Heart right ventricle (tissue), 16 donors: ENCODE measurements at regions not wholly inside any gene's neighbourhood (a gene's known extent, or its start where the extent isn't known, plus 50 kb on each side); places are given as distances from the start of the nearest gene placed in this dataset.

ENCODE experiments used
- ATAC-seq, 8 donors: fragments of 200-7000 bp; cut with Tn5 transposase; one replicate each; pipeline ENCODE4 v1.9.1; 2020; ENCODE audit warnings: mild to moderate bottlenecking in 8 of 8, moderate library complexity in 8 of 8, moderate number of reproducible peaks in 1 of 8
- DNase-seq, 2 donors: peaks; one replicate each; pipeline ENCODE4 v3.0.0-alpha.2; 2020
- H3K27ac ChIP-seq, 10 donors: fragments of 200-600 bp; sonication (generic) in 2 of 10; one replicate each; pipeline versions ENCODE4 v1.5.0 to v1.8.0; 2020 to 2022; ENCODE audit warnings: mild to moderate bottlenecking in 3 of 10
- H3K27me3 ChIP-seq, 7 donors: fragments of 200-600 bp; one replicate each; pipeline ENCODE4 v1.8.0; 2021 to 2022; ENCODE audit warnings: mild to moderate bottlenecking in 2 of 7
- H3K36me3 ChIP-seq, 9 donors: fragments of 200-600 bp; sonication (generic) in 1 of 9; one replicate each; pipeline versions ENCODE4 v1.5.0 to v1.8.0; 2020 to 2022; ENCODE audit warnings: mild to moderate bottlenecking in 2 of 9
- H3K4me1 ChIP-seq, 9 donors: fragments of 200-600 bp; sonication (generic) in 1 of 9; one replicate each; pipeline versions ENCODE4 v1.5.0 to v1.8.0; 2020 to 2022; ENCODE audit warnings: mild to moderate bottlenecking in 4 of 9
- H3K4me3 ChIP-seq, 10 donors: fragments of 200-600 bp; sonication (generic) in 2 of 10; one replicate each; pipeline versions ENCODE4 v1.5.0 to v1.8.0; 2020 to 2022; ENCODE audit warnings: mild to moderate bottlenecking in 7 of 10, moderate library complexity in 2 of 10
- H3K9me3 ChIP-seq, 11 donors: fragments of 200-600 bp in 10 of 11; sonication (generic) in 2 of 11; one replicate each; pipeline versions ENCODE4 v1.5.0 to v1.8.0; 2013 to 2022; ENCODE audit warnings: mild to moderate bottlenecking in 2 of 11, control low read depth in 1 of 11, moderate library complexity in 1 of 11
- CTCF ChIP-seq, 9 donors: fragments of 200-600 bp; sonication (generic) in 2 of 9; IDR thresholded peaks; one replicate each; pipeline versions ENCODE4 v1.5.0 to v1.8.0; 2021 to 2022; ENCODE audit warnings: antibody characterized with exemption in 9 of 9, mild to moderate bottlenecking in 5 of 9, moderate library complexity in 1 of 9
- WGBS, 2 donors: extraction: QIAGEN DNeasy Blood & Tissue Kit; methylation state at CpG; one replicate each; pipeline ENCODE4 v1.1.7; 2013; ENCODE audit warnings: inconsistent platforms in 1 of 2; 5-methylcytosine and 5-hydroxymethylcytosine counted together
- intact Hi-C, 10 donors: fragments of 100-400 bp; cut with DNase I; formaldehyde crosslinking; loops; one replicate each; pipeline versions ENCODE4 v1.11.1 to v1.14.2; 2022
- donor health status: Arrhythmogenic right ventricular cardiomyopathy.
- donor health status: ischemic (EF 13 %, LVEDD 7.1; RV severe dilation, severe dysfunction).
- donor health status: healthy with polysubstance abuse.
- donor health status: DM: no; HTN: yes; CAD: no.
- donor health status: DM: no; HTN: no; CAD: no.
- donor health status: ischemic (EF 25% LVEDD 6.9; RV normal size, moderate dysfunction).
- donor health status: ischemic (EF 25% LVEDD 5.7; RV mildly dilated, moderate dysfunction).
- donor health status: healthy.
- donor health status: DM: yes; HTN: yes; CAD: no.
- donor health status: Ischemic cardiomyopathy.
- donor health status: ischemic (EF 35%, LVEDD 5.7; RV mildly dilated, moderate dysfunction).
- donor health status: nonischemic (EF 11% LVEDD 7.7; RV severe dilation, severe dysfunction).
- donor health status: DM: yes; HTN: yes; CAD: no.
- donor health status: PGD.
- donor health status: ischemic (EF 29% LVEDD 5.4; RV normal size, mild dysfunction).
- donor health status: nonischemic (EF 23%, LVEDD 6.1; RV moderate dilation, normal function).

- ATAC-seq (no peak), DNase-seq (no peak)
- Histone ChIP-seq H3K9me3 (peaks cover 0 to 19% (median 0%) of the 10 kb centered on the region in 11 donors), H3K27ac (no peak overlapping the region), H3K4me3 (no peak overlapping the region), H3K27me3 (no peaks in the 10 kb centered on the region), H3K36me3 (no peaks in the 10 kb centered on the region), H3K4me1 (no peaks in the 10 kb centered on the region)
- intact Hi-C loops: no loop called here
- WGBS, 2 donors: 48 to 63% methylated on average over 1 of the region's 1 CpG
- TF ChIP-seq CTCF (IDR thresholded peaks at IDR 0.05): no peak
Observed at GRCh38 chr9:11946531-11946930, 746.7 kb upstream of the TYRP1 start.

- TF ChIP-seq CTCF (IDR thresholded peaks at IDR 0.05): no peak
- Histone ChIP-seq H3K27ac (no peak overlapping the region), H3K36me3 (no peaks in the 10 kb centered on the region), H3K4me3 (no peak overlapping the region), H3K4me1 (no peaks in the 10 kb centered on the region), H3K27me3 (no peaks in the 10 kb centered on the region), H3K9me3 (peaks cover 0 to 20% (median 0%) of the 10 kb centered on the region in 11 donors)
- 81 to 84% methylated on average over 4 of the region's 4 CpGs for WGBS, 2 donors
- intact Hi-C loops: no loop called here
- no peak for ATAC-seq
- DNase-seq: no peak
Observed at GRCh38 chr9:11962327-11962726, 730.9 kb upstream of the TYRP1 start.

- WGBS, 2 donors: 54 to 58% methylated on average over 4 of the region's 4 CpGs
- no peak overlapping the region for H3K27ac ChIP-seq
- H3K4me3 ChIP-seq: no peak overlapping the region
- TF ChIP-seq CTCF (IDR thresholded peaks at IDR 0.05): no peak
- no peaks in the 10 kb centered on the region for H3K27me3 ChIP-seq
- no peaks in the 10 kb centered on the region for H3K9me3 ChIP-seq
- H3K36me3 ChIP-seq: no peaks in the 10 kb centered on the region
- intact Hi-C loops: no loop called here
- DNase-seq (no peak), ATAC-seq (no peak)
- no peaks in the 10 kb centered on the region for H3K4me1 ChIP-seq
Observed at GRCh38 chr9:11966786-11967185, 726.4 kb upstream of the TYRP1 start.

- Histone ChIP-seq H3K27me3 (no peaks in the 10 kb centered on the region), H3K4me3 (no peak overlapping the region), H3K36me3 (no peaks in the 10 kb centered on the region), H3K4me1 (no peaks in the 10 kb centered on the region), H3K27ac (no peak overlapping the region), H3K9me3 (no peaks in the 10 kb centered on the region)
- 74 to 84% methylated on average over 1 of the region's 1 CpG for WGBS, 2 donors
- DNase-seq (no peak), ATAC-seq (no peak)
- TF ChIP-seq CTCF (IDR thresholded peaks at IDR 0.05): no peak
- intact Hi-C loops: no loop called here
Observed at GRCh38 chr9:11968631-11969030, 724.6 kb upstream of the TYRP1 start.

- H3K36me3 ChIP-seq: no peaks in the 10 kb centered on the region
- no peak overlapping the region for H3K27ac ChIP-seq
- H3K4me3 ChIP-seq: no peak overlapping the region
- DNase-seq (no peak), ATAC-seq (no peak)
- 44 to 53% methylated on average over 1 of the region's 1 CpG for WGBS, 2 donors
- H3K9me3 ChIP-seq: no peaks in the 10 kb centered on the region
- no peak for TF ChIP-seq CTCF (IDR thresholded peaks at IDR 0.05)
- no peaks in the 10 kb centered on the region for H3K27me3 ChIP-seq
- H3K4me1 ChIP-seq: no peaks in the 10 kb centered on the region
- intact Hi-C loops: no loop called here
Observed at GRCh38 chr9:11973011-11973410, 720.2 kb upstream of the TYRP1 start.
